KOPT-K1 (cell line): ENCODE measurements at regions not wholly inside any gene's neighbourhood (a gene's known extent, or its start where the extent isn't known, plus 50 kb on each side); places are given as distances from the start of the nearest gene placed in this dataset.

Experiments
- H3K27ac ChIP-seq: fragments of 200-600 bp; sonication (generic); 2 replicates; pipeline ENCODE4 v1.5.1; 2016; ENCODE audit warnings: antibody characterized with exemption, mild to moderate bottlenecking, low read depth, low read length; ENCODE audit not compliant: poor library complexity, severe bottlenecking
- H3K36me3 ChIP-seq: fragments of 200-600 bp; sonication (generic); 2 replicates; pipeline ENCODE4 v1.5.1; 2017; ENCODE audit warnings: antibody characterized with exemption, mild to moderate bottlenecking, low read length, moderate library complexity; ENCODE audit not compliant: insufficient read depth
- H3K9me3 ChIP-seq: fragments of 200-600 bp; sonication (generic); 2 replicates; pipeline ENCODE4 v1.5.1; 2017; ENCODE audit warnings: antibody characterized with exemption, low read length, mild to moderate bottlenecking; ENCODE audit not compliant: insufficient read depth, poor library complexity, severe bottlenecking

DNA sequence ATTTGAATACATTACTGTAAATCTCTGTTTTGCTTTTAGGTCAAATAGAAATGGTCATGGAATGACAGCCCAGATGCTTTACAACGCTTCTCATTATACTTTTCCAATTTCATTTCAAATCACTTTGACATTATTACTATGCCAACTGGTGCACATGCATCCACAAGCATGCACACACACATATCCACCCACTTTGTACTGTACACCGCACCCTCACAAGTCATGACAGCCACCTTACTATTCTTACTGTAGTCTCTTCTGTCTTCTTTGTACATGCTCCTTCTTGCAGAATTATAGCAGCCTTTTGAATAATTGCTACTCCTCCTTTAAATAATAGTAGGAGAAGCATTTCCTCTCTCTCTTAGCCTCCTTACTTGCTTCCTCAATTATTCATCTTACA lies 1361.4 kb downstream of the ROBO1 start:
- H3K36me3 ChIP-seq: no peaks in the 10 kb centered on the region
- H3K27ac ChIP-seq: no peak overlapping the region
- H3K9me3 ChIP-seq: no peaks in the 10 kb centered on the region

DNA sequence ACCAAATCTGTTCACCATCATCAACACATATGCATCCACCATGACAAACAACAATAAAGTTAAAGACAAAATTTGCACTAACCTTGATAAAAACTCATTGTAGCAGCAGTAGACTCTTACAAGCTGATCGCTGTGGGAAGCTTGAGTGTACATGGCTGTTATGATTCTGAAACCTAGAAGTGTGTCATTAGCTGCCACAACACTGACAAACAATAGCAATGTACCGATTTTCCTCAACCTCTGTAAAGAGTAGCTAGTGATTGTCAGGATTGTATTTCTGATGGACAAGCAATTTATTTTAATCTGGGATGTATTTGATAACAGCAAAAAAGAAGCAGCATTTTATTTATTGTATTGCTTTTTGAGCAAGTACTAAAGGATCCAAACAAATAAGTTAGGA lies 1357.7 kb downstream of the ROBO1 start:
- Histone ChIP-seq H3K9me3 (no peaks in the 10 kb centered on the region), H3K27ac (no peak overlapping the region), H3K36me3 (no peaks in the 10 kb centered on the region)

DNA sequence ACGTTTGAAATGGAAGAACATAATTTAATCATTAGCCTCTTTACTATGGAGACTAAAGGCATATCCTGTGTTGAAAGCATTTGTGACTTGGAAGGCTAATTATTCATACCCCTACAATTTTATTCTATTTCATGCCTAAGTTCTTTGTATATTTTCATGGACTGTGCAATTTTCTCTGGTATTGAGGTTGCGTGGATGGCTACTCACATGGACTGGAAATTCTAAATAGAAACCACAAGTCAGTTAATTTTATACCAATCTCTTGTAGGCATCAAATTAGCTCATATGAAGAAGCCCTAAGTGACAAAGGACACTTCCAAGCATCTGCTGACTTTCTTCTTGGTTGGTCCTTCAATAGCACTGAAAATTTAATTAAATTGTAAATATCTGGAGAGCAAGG lies 1353.5 kb downstream of the ROBO1 start:
- H3K36me3 ChIP-seq: no peaks in the 10 kb centered on the region
- H3K27ac ChIP-seq: no peak overlapping the region
- H3K9me3 ChIP-seq: no peaks in the 10 kb centered on the region

DNA sequence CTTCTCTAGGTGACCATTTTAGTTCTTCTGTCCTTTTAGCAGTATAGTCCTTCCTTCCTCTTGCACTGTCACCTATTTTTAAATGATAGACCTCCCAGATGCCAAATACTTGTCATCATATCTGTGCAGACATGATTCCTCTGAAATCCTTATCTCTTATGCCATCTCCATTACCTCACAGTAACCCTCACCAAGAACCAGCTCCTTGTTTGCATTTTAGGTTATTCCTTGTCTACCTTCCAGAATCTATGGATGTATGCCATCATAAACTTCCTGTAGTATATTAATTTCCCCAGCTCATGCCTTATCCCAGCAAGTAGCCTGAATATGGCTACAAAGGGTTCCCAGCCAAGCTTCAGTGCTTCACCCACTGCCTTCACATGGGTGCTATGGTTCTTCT lies 1347.2 kb downstream of the ROBO1 start:
- Histone ChIP-seq H3K9me3 (no peaks in the 10 kb centered on the region), H3K27ac (no peak overlapping the region), H3K36me3 (no peaks in the 10 kb centered on the region)

DNA sequence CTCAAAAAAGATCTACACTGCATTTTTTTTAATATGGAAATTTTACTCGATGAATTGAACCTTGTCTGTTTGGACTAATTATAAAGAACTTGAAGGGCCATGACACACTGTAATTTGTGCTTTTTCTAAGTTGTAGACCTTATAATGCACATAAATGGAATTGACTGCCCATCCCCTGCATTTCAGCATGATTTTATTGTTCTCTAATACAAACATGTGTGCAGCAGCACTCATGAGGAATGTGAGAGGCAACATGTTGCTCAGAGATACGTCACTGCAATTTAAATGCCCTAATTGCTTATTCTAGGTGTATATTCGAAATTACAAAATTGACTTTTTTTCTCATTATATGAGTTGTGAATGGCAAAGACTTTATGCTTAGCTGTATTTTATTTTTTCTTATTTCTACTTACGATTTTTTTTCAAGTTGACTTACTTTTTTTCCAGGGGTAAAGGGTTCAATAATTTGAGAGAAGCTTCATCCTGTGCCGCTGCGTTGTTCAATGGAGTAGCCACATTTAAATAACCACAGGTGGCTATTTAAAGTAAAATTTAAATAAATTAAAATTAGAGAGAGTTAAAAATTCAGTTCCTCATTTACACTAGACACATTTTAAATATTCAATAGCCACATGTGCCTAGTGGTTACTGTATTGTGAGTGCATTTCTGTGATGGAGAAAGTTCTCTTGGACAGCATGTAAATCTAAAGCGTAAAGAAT lies 1346.4 kb downstream of the ROBO1 start:
- Histone ChIP-seq H3K9me3 (no peaks in the 10 kb centered on the region), H3K27ac (no peak overlapping the region), H3K36me3 (no peaks in the 10 kb centered on the region)

DNA sequence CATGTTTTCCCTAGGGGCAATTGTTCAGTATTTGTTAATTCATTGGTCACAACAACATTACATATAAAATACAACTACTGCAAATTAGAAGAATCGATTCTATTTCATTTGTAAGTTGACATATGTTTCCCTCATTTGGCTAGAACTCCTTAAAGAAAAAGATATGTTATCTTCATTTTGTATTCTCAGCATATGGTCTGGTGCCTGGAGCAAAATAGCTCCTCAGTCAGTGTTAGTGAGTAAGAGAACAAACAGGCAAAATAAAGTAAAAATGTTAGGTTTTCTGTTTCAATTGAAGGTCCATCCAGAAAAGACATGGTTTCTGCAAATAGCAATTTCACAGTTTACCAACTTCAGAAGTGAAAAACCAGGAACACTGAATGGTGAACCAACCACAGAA lies 1343.1 kb downstream of the ROBO1 start:
- Histone ChIP-seq H3K36me3 (no peaks in the 10 kb centered on the region), H3K9me3 (no peaks in the 10 kb centered on the region), H3K27ac (no peak overlapping the region)

DNA sequence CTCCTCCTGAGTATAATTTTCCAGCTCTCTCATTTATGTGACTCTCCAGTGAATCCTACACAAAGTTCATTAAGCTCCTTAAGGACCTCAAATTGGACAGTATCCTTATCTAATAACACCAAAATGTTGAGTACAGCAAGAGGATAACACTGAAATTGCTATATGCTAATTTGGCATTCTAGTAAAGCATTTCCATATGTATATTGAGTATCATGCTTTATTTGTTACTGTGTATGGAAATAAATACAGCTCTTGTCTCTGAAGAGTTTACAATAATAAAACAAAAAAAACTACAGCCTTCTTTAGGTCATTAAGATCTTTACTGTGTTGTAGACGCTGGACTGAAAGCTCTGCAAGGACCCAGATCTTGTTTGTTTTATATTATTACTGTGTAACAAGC lies 1341.3 kb downstream of the ROBO1 start:
- no peak overlapping the region for H3K27ac ChIP-seq
- no peaks in the 10 kb centered on the region for H3K36me3 ChIP-seq
- H3K9me3 ChIP-seq: no peaks in the 10 kb centered on the region

DNA sequence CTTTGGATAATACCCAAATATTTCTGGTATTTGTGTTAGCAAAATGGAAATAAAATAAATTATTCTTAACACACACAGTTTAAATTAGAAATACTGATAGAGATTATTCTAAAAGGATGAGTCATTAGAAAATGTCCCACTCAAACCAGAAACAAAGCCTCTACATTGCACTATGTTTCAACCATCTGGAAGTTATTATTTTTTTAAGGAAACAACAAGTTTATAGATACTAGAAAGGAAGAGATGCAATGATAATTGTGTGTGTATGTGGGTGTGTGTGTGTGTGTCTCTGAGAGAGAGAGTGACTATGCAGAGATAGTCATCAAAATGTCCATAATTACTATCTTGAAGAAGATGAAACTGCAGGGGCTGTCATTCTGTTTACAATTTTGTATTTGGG lies 1340.5 kb downstream of the ROBO1 start:
- no peaks in the 10 kb centered on the region for H3K36me3 ChIP-seq
- H3K27ac ChIP-seq: no peak overlapping the region
- H3K9me3 ChIP-seq: no peaks in the 10 kb centered on the region

DNA sequence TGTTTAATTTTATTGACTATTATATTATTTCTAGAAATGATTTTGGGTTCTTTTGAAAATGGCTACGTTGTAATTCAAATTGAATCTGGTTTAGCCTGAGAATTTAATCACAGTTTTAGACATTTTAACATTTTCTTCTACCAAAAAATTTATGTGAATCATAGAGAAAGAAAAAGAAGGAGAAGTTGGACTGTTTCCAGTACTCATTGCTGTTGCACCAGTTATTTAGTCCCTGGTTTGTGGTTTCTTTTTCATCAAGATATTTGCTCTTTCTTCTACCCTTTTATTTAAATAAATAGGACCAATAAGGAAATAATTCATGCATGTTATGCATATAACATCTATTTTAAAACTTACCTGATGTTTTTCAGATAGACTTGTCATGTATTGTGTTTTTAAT lies 1337.1 kb downstream of the ROBO1 start:
- Histone ChIP-seq H3K9me3 (no peaks in the 10 kb centered on the region), H3K27ac (no peak overlapping the region), H3K36me3 (no peaks in the 10 kb centered on the region)

DNA sequence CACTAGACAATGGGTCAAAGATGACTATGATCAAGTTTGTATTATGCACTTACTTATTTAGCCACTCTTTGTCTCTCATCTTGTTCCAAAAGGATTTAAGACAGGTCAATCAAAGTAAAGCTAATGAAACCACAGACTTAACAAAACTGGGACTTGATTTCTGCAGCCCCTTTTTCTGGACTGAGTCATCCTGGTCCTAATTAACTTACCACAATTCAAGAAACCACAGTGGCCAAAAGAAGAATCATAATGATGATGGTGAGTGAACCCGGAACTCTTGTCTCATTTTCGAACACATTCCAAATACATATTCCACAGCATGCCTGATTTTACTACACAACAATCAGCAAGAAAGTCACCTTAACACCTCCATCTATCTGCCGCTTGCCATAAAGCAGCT lies 1333.0 kb downstream of the ROBO1 start:
- Histone ChIP-seq H3K36me3 (no peaks in the 10 kb centered on the region), H3K27ac (no peak overlapping the region), H3K9me3 (no peaks in the 10 kb centered on the region)

DNA sequence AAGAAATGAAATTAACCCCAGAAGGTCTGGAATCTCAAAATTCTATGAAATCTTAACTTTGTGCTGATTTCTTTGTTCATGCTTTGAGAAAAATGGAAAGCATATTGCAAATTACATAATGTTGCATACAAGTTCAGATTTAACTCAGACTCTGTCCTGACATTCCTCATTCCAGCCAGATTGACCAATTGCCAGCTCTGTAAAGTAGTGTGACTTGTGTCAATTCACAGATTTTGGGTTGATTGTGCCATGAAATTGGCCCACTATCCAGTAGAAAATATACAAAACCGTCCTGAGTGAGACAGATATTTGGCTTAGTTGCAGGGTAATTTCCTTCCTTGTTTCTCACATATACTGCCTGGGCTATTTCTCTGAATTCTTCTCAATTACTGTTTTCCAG lies 1312.6 kb downstream of the ROBO1 start:
- H3K27ac ChIP-seq: no peak overlapping the region
- no peaks in the 10 kb centered on the region for H3K9me3 ChIP-seq
- H3K36me3 ChIP-seq: no peaks in the 10 kb centered on the region

DNA sequence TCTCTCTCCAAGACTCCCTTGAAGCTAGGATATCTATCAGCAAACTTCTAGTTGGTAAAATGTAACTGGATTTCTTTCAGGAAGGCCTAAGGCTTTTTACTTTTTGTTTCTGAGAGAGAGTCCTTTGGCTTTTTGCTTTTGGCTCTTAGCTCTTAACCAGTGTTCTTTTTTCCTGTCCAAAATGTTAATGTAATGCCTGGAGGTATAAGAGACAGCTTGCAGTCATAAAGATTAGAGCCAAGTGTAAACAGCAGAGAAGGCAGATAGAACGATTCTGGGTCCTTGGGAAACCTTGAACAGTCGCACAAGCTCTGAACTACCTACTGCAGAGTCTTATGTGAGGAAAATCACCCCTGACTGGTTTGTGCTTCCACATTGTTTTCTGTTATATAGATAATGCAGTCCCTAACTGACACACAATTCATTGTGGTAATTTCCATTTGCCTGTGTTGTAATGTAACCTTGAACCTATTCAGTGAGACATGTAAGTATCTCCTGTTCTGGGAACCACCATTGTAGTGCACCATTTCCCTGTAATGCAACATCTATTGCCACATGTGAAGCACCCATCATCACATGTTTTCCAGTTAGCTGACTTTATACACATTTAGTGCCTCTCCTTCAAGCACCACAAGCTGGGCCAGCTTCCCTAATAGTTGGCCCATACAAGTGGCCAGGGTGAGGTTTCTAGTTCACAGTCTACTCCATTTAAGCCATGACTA lies 1311.9 kb downstream of the ROBO1 start:
- Histone ChIP-seq H3K27ac (no peak overlapping the region), H3K36me3 (no peaks in the 10 kb centered on the region), H3K9me3 (no peaks in the 10 kb centered on the region)

DNA sequence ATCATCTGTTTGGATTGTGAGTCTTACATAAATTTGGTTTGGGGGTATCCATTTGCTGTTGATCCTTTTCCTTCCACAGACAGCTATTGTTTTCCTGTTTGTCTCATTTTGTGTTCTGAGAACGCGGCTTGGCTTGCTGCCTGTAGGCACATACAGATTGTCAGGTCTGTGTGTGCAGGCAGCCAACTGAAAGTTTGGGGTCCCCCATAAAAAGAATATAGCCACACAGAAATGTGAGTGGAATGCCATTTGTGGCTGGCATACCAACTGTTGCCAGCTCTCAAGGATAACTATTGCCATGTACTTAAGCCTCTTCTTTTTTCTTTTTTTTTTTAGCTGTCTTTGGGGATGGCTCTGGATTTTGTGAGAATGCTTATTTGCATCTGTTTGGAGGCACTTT lies 1308.0 kb downstream of the ROBO1 start:
- H3K27ac ChIP-seq: no peak overlapping the region
- no peaks in the 10 kb centered on the region for H3K36me3 ChIP-seq
- no peaks in the 10 kb centered on the region for H3K9me3 ChIP-seq

DNA sequence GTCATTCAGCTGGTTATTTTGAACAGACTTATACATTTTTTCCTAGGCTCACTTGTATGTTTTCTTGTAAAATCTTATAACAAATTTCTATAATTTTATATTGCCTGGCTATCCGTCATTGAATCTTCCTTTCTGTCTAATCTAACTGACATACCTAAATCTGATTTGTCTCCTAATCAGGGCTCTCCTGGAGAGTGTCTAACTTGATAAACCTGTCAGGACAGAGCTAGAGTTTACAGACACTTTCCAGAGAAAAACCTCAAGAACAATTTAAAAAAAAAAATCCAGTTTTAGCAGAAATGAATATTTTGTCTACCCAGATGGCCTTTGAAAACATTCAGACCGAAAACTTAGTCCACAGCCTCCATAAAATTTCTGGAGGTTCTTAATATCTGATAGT lies 1305.8 kb downstream of the ROBO1 start:
- Histone ChIP-seq H3K36me3 (no peaks in the 10 kb centered on the region), H3K27ac (no peak overlapping the region), H3K9me3 (no peaks in the 10 kb centered on the region)

DNA sequence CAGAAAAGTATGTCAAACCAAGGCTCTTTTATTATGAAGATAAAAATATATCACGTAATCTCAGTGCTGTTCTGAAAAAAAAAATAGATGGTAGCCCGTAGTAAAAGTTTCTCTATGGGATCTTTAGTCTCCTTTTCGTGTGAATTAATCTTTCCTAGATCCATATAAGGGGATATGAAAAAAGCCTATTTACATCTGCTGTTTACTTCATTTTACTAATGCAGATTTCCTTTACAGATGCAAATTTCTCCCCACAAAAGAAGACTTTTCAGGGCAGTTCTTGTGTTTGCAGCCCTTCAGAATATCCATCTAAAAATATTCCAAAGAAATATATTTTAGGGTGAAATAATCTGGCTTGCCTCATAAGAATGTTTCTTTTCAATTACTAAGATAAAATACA lies 1291.7 kb downstream of the ROBO1 start:
- Histone ChIP-seq H3K9me3 (no peaks in the 10 kb centered on the region), H3K27ac (no peak overlapping the region), H3K36me3 (no peaks in the 10 kb centered on the region)

DNA sequence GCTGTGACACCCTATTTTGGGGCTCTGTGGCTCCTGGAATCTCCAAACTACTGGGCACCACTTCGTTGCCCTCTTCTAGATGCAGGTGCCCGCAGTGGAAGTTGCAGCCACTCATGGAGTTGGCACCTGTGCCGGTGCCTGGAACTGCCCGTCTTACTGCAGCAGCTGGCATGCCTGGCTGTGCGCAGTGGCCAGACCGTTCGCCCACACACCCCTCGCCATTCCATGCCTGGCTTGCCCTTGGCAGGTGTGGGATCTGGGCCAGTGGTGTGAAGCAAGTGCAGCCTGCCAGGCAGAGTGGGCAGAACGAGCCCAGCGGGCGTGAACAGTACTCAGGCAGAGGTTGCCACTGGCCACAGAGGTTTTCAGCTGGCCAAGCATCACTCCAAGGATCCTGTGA lies 1286.7 kb downstream of the ROBO1 start:
- no peaks in the 10 kb centered on the region for H3K9me3 ChIP-seq

More for the DNA sequence above, 1286.7 kb downstream of the ROBO1 start:
- Histone ChIP-seq H3K27ac (no peak overlapping the region), H3K36me3 (no peaks in the 10 kb centered on the region)
